ENCODE measurements at regions not wholly inside any gene's neighbourhood (a gene's known extent, or its start where the extent isn't known, plus 50 kb on each side); places are given as distances from the start of the nearest gene placed in this dataset.
"Not testable (repeated sequence)": the region's sequence is repeated elsewhere in the genome, so short reads cannot be mapped to it uniquely, and the experiment has no call there.

- no peaks in the 10 kb centered on the region for H3K27me3 ChIP-seq (ENCODE audit: control insufficient read depth, insufficient read depth, low read length)
- no peak overlapping the region for H3K4me3 ChIP-seq (ENCODE audit: low read length)
- no CpG with 5 or more reads among the region's 1 CpG for WGBS (ENCODE audit: insufficient coverage)
- H3K27ac ChIP-seq (ENCODE audit: low read length): no peak overlapping the region
- no peaks in the 10 kb centered on the region for H3K36me3 ChIP-seq (ENCODE audit: control insufficient read depth, insufficient read depth, low read length)
- H3K9me3 ChIP-seq (replicated peaks; ENCODE audit: control insufficient read depth, low read depth, low read length): no peaks in the 10 kb centered on the region
- no peak for DNase-seq
- H3K4me1 ChIP-seq (ENCODE audit: control insufficient read depth, insufficient read depth, low read length): no peaks in the 10 kb centered on the region
Measured at GRCh38 chrX:95911062-95911461, 773.6 kb upstream of the DIAPH2 start.

- no peaks in the 10 kb centered on the region for H3K4me1 ChIP-seq (ENCODE audit: control insufficient read depth, insufficient read depth, low read length)
Measured at GRCh38 chrX:95919605-95920004, 765.0 kb upstream of the DIAPH2 start.

GRCh38 chrX:95945528-95945927 lies 739.1 kb upstream of the DIAPH2 start:
- Histone ChIP-seq H3K9me3 (replicated peaks; ENCODE audit: control insufficient read depth, low read depth, low read length) (no peaks in the 10 kb centered on the region), H3K4me1 (ENCODE audit: control insufficient read depth, insufficient read depth, low read length) (no peaks in the 10 kb centered on the region), H3K27ac (ENCODE audit: low read length) (no peak overlapping the region), H3K27me3 (ENCODE audit: control insufficient read depth, insufficient read depth, low read length) (no peaks in the 10 kb centered on the region), H3K36me3 (ENCODE audit: control insufficient read depth, insufficient read depth, low read length) (no peaks in the 10 kb centered on the region), H3K4me3 (ENCODE audit: low read length) (no peak overlapping the region)
- no peak for DNase-seq
- no CpG with 5 or more reads among the region's 2 CpGs for WGBS (ENCODE audit: insufficient coverage)

More at GRCh38 chrX:95919605-95920004, 765.0 kb upstream of the DIAPH2 start:
- Histone ChIP-seq H3K9me3 (replicated peaks; ENCODE audit: control insufficient read depth, low read depth, low read length) (no peaks in the 10 kb centered on the region), H3K36me3 (ENCODE audit: control insufficient read depth, insufficient read depth, low read length) (no peaks in the 10 kb centered on the region), H3K4me3 (ENCODE audit: low read length) (no peak overlapping the region), H3K27ac (ENCODE audit: low read length) (no peak overlapping the region), H3K27me3 (ENCODE audit: control insufficient read depth, insufficient read depth, low read length) (no peaks in the 10 kb centered on the region)
- 60% methylated on average over 1 of the region's 1 CpG for WGBS (ENCODE audit: insufficient coverage)
- no peak for DNase-seq

DNA sequence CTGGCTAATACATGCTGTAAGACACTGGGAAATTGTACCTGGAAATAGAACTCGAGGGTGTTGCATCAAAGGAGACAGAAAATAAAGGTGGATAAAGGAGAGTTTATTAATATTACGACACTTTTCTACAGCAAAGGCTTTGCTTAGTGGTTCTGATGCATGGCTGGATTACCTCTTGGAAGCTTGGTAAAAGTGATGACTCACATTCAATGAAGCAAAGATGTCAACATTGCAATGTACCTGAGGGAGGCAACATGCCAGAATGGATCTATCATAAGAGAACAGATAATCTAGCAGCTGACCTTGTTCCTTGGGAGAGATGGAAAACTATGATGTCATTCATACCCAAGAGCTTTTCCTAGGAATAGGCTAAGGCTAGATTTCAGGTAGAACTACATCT lies 735.1 kb upstream of the DIAPH2 start:
- no peaks in the 10 kb centered on the region for H3K27me3 ChIP-seq (ENCODE audit: control insufficient read depth, insufficient read depth, low read length)
- no peak overlapping the region for H3K4me3 ChIP-seq (ENCODE audit: low read length)
- H3K27ac ChIP-seq (ENCODE audit: low read length): no peak overlapping the region
- no peaks in the 10 kb centered on the region for H3K9me3 ChIP-seq (replicated peaks; ENCODE audit: control insufficient read depth, low read depth, low read length)
- no peak for DNase-seq
- H3K4me1 ChIP-seq (ENCODE audit: control insufficient read depth, insufficient read depth, low read length): no peaks in the 10 kb centered on the region
- WGBS (ENCODE audit: insufficient coverage): no CpG with 5 or more reads among the region's 2 CpGs
- no peaks in the 10 kb centered on the region for H3K36me3 ChIP-seq (ENCODE audit: control insufficient read depth, insufficient read depth, low read length)

- no peaks in the 10 kb centered on the region for H3K9me3 ChIP-seq (replicated peaks; ENCODE audit: control insufficient read depth, low read depth, low read length)
- H3K27me3 ChIP-seq (ENCODE audit: control insufficient read depth, insufficient read depth, low read length): no peaks in the 10 kb centered on the region
- DNase-seq: peak; percentile 9
- WGBS (ENCODE audit: insufficient coverage): no CpG with 5 or more reads among the region's 1 CpG
- H3K4me3 ChIP-seq (ENCODE audit: low read length): no peak overlapping the region
- H3K36me3 ChIP-seq (ENCODE audit: control insufficient read depth, insufficient read depth, low read length): no peaks in the 10 kb centered on the region
- H3K4me1 ChIP-seq (ENCODE audit: control insufficient read depth, insufficient read depth, low read length): no peaks in the 10 kb centered on the region
- no peak overlapping the region for H3K27ac ChIP-seq (ENCODE audit: low read length)
Measured at GRCh38 chrX:95950679-95951078, 734.0 kb upstream of the DIAPH2 start.

DNA sequence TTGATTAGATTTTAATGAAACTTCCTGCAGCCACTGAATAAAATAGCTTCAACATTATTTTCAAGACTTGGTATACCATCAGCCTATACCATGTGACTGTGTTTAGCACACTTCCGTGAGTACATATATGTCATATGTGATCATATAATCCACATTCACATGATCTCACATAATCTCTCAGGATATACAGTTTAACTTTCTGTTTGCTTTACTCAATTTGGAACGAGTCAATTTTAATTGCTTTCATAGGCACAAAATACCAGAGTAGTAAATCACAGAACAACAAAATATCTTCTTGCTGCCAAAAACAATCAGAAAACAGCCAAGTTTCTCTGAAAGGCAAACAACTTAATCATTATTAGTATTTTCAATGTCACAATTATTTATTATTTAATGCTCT lies 731.1 kb upstream of the DIAPH2 start:
- WGBS (ENCODE audit: insufficient coverage): no CpG with 5 or more reads among the region's 2 CpGs

DNA sequence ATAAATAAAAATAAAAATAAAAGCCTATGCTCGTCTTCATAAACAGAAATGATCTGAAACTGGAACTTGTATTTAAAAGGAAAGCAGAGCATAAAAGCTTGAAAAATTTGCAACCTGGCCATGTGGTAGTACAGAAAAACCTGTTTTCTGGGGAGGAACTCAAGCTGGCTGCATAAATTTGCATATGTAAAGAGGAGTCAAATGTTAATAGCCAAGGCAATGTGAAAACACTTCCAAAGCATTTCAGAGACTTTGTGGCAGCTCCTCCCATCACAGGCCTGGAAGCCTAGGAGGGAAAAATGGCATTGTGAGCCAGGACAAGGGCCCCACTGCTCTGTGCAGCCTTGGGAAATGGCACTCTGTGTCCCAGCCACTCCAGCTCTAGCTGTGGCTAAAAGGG lies 727.9 kb upstream of the DIAPH2 start:
- peaks cover 4% of the 10 kb centered on the region for H3K9me3 ChIP-seq (replicated peaks; ENCODE audit: control insufficient read depth, low read depth, low read length)
- no peak overlapping the region for H3K4me3 ChIP-seq (ENCODE audit: low read length)
- H3K27me3 ChIP-seq (ENCODE audit: control insufficient read depth, insufficient read depth, low read length): peaks cover 4% of the 10 kb centered on the region
- WGBS (ENCODE audit: insufficient coverage): 86% methylated on average over 1 of the region's 1 CpG
- no peak for DNase-seq
- no peaks in the 10 kb centered on the region for H3K36me3 ChIP-seq (ENCODE audit: control insufficient read depth, insufficient read depth, low read length)
- H3K4me1 ChIP-seq (ENCODE audit: control insufficient read depth, insufficient read depth, low read length): no peaks in the 10 kb centered on the region
- no peak overlapping the region for H3K27ac ChIP-seq (ENCODE audit: low read length)

More for the DNA sequence above, 731.1 kb upstream of the DIAPH2 start:
- H3K36me3 ChIP-seq (ENCODE audit: control insufficient read depth, insufficient read depth, low read length): no peaks in the 10 kb centered on the region
- peaks cover 4% of the 10 kb centered on the region for H3K9me3 ChIP-seq (replicated peaks; ENCODE audit: control insufficient read depth, low read depth, low read length)
- H3K27ac ChIP-seq (ENCODE audit: low read length): no peak overlapping the region
- no peak overlapping the region for H3K4me3 ChIP-seq (ENCODE audit: low read length)
- no peak for DNase-seq
- H3K4me1 ChIP-seq (ENCODE audit: control insufficient read depth, insufficient read depth, low read length): no peaks in the 10 kb centered on the region
- H3K27me3 ChIP-seq (ENCODE audit: control insufficient read depth, insufficient read depth, low read length): peaks cover 4% of the 10 kb centered on the region

DNA sequence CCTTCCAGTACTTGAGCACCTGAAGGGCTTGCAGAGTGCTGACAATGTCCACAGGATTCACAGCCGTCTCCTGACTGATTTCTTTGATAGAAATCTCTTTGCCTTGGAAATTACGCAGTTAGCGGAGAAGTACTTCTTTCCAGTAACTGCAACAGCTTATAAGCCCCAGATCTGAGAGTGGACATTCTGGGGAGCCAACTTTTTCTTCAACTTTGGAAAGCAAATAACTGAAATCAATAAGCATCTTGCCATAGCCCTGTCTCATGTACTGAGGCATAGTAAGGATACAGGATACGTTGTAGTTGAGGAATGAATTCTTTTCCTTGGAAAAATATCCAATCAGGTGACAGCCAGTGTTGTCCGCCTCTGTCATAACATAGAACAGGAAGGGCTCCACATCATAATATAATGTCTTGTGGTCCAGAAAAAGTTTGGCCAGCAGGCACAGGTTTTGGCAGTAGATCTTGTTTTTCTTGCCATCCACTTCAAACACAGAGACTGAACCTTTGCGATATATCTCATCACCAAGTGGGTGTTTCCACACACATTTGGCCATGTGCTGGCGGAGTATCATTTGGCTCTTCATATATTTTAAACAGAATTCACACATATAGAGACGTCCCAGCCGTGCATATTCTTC lies 711.1 kb upstream of the DIAPH2 start:
- H3K4me3 ChIP-seq (ENCODE audit: low read length); H3K36me3 ChIP-seq (ENCODE audit: control insufficient read depth, insufficient read depth, low read length); H3K27me3 ChIP-seq (ENCODE audit: control insufficient read depth, insufficient read depth, low read length); H3K4me1 ChIP-seq (ENCODE audit: control insufficient read depth, insufficient read depth, low read length); H3K9me3 ChIP-seq (replicated peaks; ENCODE audit: control insufficient read depth, low read depth, low read length): not testable (repeated sequence)
- peak overlapping the region; percentile 7 for H3K27ac ChIP-seq (ENCODE audit: low read length)
- DNase-seq: peak; percentile 67
- WGBS (ENCODE audit: insufficient coverage): 40% methylated on average over 1 of the region's 9 CpGs

GRCh38 chrX:95974096-95974470 lies 710.6 kb upstream of the DIAPH2 start:
- no peaks in the 10 kb centered on the region for H3K36me3 ChIP-seq (ENCODE audit: control insufficient read depth, insufficient read depth, low read length)
- WGBS (ENCODE audit: insufficient coverage): 29% methylated on average over 2 of the region's 4 CpGs
- H3K4me3 ChIP-seq (ENCODE audit: low read length): no peak overlapping the region
- no peaks in the 10 kb centered on the region for H3K4me1 ChIP-seq (ENCODE audit: control insufficient read depth, insufficient read depth, low read length)
- H3K9me3 ChIP-seq (replicated peaks; ENCODE audit: control insufficient read depth, low read depth, low read length): no peaks in the 10 kb centered on the region
- peak; percentile 85 for DNase-seq
- H3K27ac ChIP-seq (ENCODE audit: low read length): no peak overlapping the region
- H3K27me3 ChIP-seq (ENCODE audit: control insufficient read depth, insufficient read depth, low read length): peaks cover 2% of the 10 kb centered on the region

- DNase-seq: no peak
- H3K36me3 ChIP-seq (ENCODE audit: control insufficient read depth, insufficient read depth, low read length): no peaks in the 10 kb centered on the region
- 83% methylated on average over 2 of the region's 5 CpGs for WGBS (ENCODE audit: insufficient coverage)
Measured at GRCh38 chrX:95974890-95975289, 709.8 kb upstream of the DIAPH2 start.

DNA sequence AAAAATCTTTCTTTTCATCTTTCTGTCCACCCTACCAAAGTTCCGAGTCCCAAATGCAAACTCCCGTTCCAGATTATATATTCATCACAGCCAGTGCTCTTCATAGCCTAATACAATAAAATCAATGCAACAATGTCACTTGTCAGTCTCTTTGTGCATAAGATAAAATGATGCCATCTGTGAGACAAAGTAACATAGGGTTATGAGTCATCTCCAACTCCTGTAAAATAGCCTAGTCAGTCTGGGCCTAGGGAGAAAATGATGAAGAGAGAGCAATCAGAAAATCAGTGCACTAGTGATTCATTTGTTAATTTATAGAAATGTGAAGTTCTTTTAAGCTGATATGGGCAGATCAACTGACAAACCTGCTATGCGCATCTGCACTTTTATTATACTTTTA lies 689.1 kb upstream of the DIAPH2 start:
- WGBS (ENCODE audit: insufficient coverage): no CpG with 5 or more reads among the region's 3 CpGs
- DNase-seq: no peak
- no peaks in the 10 kb centered on the region for H3K9me3 ChIP-seq (replicated peaks; ENCODE audit: control insufficient read depth, low read depth, low read length)
- no peaks in the 10 kb centered on the region for H3K36me3 ChIP-seq (ENCODE audit: control insufficient read depth, insufficient read depth, low read length)
- H3K4me1 ChIP-seq (ENCODE audit: control insufficient read depth, insufficient read depth, low read length): no peaks in the 10 kb centered on the region
- H3K27me3 ChIP-seq (ENCODE audit: control insufficient read depth, insufficient read depth, low read length): peaks cover 2% of the 10 kb centered on the region
- H3K27ac ChIP-seq (ENCODE audit: low read length): no peak overlapping the region
- H3K4me3 ChIP-seq (ENCODE audit: low read length): no peak overlapping the region

More at GRCh38 chrX:95974890-95975289, 709.8 kb upstream of the DIAPH2 start:
- peaks cover 2% of the 10 kb centered on the region for H3K27me3 ChIP-seq (ENCODE audit: control insufficient read depth, insufficient read depth, low read length)
- H3K4me1 ChIP-seq (ENCODE audit: control insufficient read depth, insufficient read depth, low read length): no peaks in the 10 kb centered on the region
- H3K27ac ChIP-seq (ENCODE audit: low read length): no peak overlapping the region
- no peaks in the 10 kb centered on the region for H3K9me3 ChIP-seq (replicated peaks; ENCODE audit: control insufficient read depth, low read depth, low read length)
- no peak overlapping the region for H3K4me3 ChIP-seq (ENCODE audit: low read length)

All from muscle of leg (tissue), 3 donors.